ENCODE measurements at regions not wholly inside any gene's neighbourhood (a gene's known extent, or its start where the extent isn't known, plus 50 kb on each side); places are given as distances from the start of the nearest gene placed in this dataset.
"Not testable (repeated sequence)": the region's sequence is repeated elsewhere in the genome, so short reads cannot be mapped to it uniquely, and the experiment has no call there.

- peaks cover 0 to 4% (median 0%) of the 10 kb centered on the region in 4 donors for H3K9me3 ChIP-seq
- no peak overlapping the region for H3K4me3 ChIP-seq
- TF ChIP-seq POLR2A (IDR thresholded peaks at IDR 0.05), result no peak
- TF ChIP-seq CTCF (IDR thresholded peaks at IDR 0.05), result no peak
- no peak for TF ChIP-seq EP300 (IDR thresholded peaks at IDR 0.05)
- no peaks in the 10 kb centered on the region for H3K36me3 ChIP-seq
- H3K4me1 ChIP-seq, result no peaks in the 10 kb centered on the region
- no peaks in the 10 kb centered on the region for H3K27me3 ChIP-seq
- WGBS, 2 donors, result 31 to 37% methylated on average over 4 of the region's 4 CpGs
- no peak for DNase-seq (ENCODE audit: low spot score in 2 of 2)
- H3K27ac ChIP-seq, result no peak overlapping the region
Observed at GRCh38 chr3:5583920-5584319, 396.4 kb downstream of the EDEM1 start.

GRCh38 chr3:5585085-5585484 is 397.6 kb downstream of the EDEM1 start:
- no peak for DNase-seq (ENCODE audit: low spot score in 2 of 2)
- Histone ChIP-seq H3K27ac (no peak overlapping the region), H3K4me3 (no peak overlapping the region), H3K4me1 (no peaks in the 10 kb centered on the region), H3K36me3 (no peaks in the 10 kb centered on the region), H3K9me3 (peaks cover 0 to 4% (median 0%) of the 10 kb centered on the region in 4 donors), H3K27me3 (no peaks in the 10 kb centered on the region)
- TF ChIP-seq EP300 (IDR thresholded peaks at IDR 0.05) (no peak), POLR2A (IDR thresholded peaks at IDR 0.05) (no peak), CTCF (IDR thresholded peaks at IDR 0.05) (no peak)
- 71 to 80% methylated on average over 2 of the region's 2 CpGs for WGBS, 2 donors

GRCh38 chr3:5606884-5607472 is 419.5 kb downstream of the EDEM1 start:
- Histone ChIP-seq H3K27ac (no peak overlapping the region), H3K4me3 (no peak overlapping the region), H3K4me1 (no peaks in the 10 kb centered on the region), H3K36me3 (no peaks in the 10 kb centered on the region), H3K27me3 (no peaks in the 10 kb centered on the region), H3K9me3 (peaks cover 0 to 11% (median 3%) of the 10 kb centered on the region in 4 donors)
- TF ChIP-seq CTCF (IDR thresholded peaks at IDR 0.05) (no peak), POLR2A (IDR thresholded peaks at IDR 0.05) (no peak), EP300 (IDR thresholded peaks at IDR 0.05) (no peak)
- 85 to 91% methylated on average over 1 of the region's 1 CpG for WGBS, 2 donors
- DNase-seq (ENCODE audit: low spot score in 2 of 2), result no peak

GRCh38 chr3:5607581-5607980 is 420.1 kb downstream of the EDEM1 start:
- Histone ChIP-seq H3K27ac (no peak overlapping the region), H3K27me3 (no peaks in the 10 kb centered on the region), H3K4me3 (no peak overlapping the region), H3K36me3 (no peaks in the 10 kb centered on the region), H3K9me3 (peaks cover 0 to 5% (median under 1%) of the 10 kb centered on the region in 4 donors), H3K4me1 (no peaks in the 10 kb centered on the region)
- TF ChIP-seq CTCF (IDR thresholded peaks at IDR 0.05) (no peak), EP300 (IDR thresholded peaks at IDR 0.05) (no peak), POLR2A (IDR thresholded peaks at IDR 0.05) (no peak)
- DNase-seq (ENCODE audit: low spot score in 2 of 2), result no peak
- 62 to 86% methylated on average over 1 of the region's 1 CpG for WGBS, 2 donors

- H3K9me3 ChIP-seq; H3K27ac ChIP-seq; DNase-seq (ENCODE audit: low spot score in 2 of 2); H3K36me3 ChIP-seq; H3K4me1 ChIP-seq; H3K27me3 ChIP-seq; H3K4me3 ChIP-seq: not testable (repeated sequence)
- WGBS, 2 donors, result 81 to 92% methylated on average over 4 of the region's 4 CpGs
Observed at GRCh38 chr3:5608971-5609370, 421.5 kb downstream of the EDEM1 start.

DNA sequence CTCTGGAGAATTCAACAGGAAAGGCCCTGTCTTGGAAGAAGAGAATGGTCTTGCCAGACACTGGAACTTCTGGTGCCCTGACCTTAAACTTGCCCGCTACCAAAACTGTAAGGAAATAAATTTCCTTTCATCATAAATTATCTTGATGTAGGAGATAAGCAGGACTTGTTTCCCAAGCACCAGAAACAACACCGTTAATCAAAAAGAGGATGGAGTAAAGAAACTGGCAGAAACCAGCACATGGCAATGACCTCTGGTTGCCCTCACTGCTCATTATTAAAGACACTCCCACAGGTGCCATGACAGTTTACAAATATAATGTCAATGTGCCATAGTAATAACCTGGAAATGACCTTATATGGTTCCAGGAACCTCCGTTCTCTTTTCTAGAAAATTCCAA is 426.1 kb downstream of the EDEM1 start:
- 58 to 60% methylated on average over 3 of the region's 3 CpGs for WGBS, 2 donors
- H3K27ac ChIP-seq, result no peak overlapping the region
- no peak overlapping the region for H3K4me3 ChIP-seq
- no peaks in the 10 kb centered on the region for H3K4me1 ChIP-seq
- no peak for DNase-seq (ENCODE audit: low spot score in 2 of 2)
- no peaks in the 10 kb centered on the region for H3K9me3 ChIP-seq
- H3K36me3 ChIP-seq, result no peaks in the 10 kb centered on the region
- no peak for TF ChIP-seq POLR2A (IDR thresholded peaks at IDR 0.05)
- no peak for TF ChIP-seq EP300 (IDR thresholded peaks at IDR 0.05)
- no peak for TF ChIP-seq CTCF (IDR thresholded peaks at IDR 0.05)
- H3K27me3 ChIP-seq, result no peaks in the 10 kb centered on the region
